CD4-positive, alpha-beta T cell treated with Interleukin-15 for 4 hours (primary cell): ENCODE measurements at regions not wholly inside any gene's neighbourhood (a gene's known extent, or its start where the extent isn't known, plus 50 kb on each side); places are given as distances from the start of the nearest gene placed in this dataset.

Experiments
- DNase-seq: peaks from one replicate; pipeline ENCODE4 v3.0.0-alpha.2; 2020; ENCODE audit warnings: low spot score

GRCh38 chr6:165229216-165229615 is 80.2 kb downstream of the C6orf118 start:
- no peak for DNase-seq

DNA sequence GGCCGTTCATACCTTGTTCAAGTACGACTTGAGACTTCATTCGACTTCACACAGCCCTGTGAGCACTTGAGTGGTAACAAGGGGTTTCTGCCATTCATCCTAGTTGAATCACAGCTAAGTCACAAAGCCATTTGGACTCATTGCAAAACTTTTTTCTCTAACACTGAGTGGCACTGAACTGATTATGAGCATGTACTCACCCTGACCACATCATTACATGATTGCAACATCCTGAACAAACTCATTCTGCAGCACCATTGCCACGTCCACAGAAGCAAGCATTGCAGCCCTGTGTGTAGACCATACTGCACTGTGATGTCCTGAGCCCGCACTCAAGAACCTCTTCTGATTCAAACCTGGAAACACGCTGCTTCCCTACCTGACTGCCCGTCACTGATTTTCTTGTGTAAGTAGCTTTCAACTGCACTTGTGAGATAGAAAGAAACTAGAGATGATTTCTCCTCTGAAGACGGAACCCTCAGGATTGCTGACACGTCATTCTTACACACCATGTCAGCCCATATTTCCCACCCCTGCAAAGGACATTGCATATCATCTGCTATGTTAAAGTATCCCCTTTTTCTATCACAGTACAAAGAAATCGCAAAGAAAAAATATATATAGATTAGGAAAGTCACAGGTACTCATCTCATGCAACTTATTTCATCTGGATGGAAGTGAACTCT is 81.6 kb downstream of the C6orf118 start:
- DNase-seq: no peak

- DNase-seq: no peak
Measured at GRCh38 chr6:165223736-165224135, 85.7 kb downstream of the C6orf118 start.

- DNase-seq: no peak
Measured at GRCh38 chr6:165223101-165223500, 86.3 kb downstream of the C6orf118 start.

DNA sequence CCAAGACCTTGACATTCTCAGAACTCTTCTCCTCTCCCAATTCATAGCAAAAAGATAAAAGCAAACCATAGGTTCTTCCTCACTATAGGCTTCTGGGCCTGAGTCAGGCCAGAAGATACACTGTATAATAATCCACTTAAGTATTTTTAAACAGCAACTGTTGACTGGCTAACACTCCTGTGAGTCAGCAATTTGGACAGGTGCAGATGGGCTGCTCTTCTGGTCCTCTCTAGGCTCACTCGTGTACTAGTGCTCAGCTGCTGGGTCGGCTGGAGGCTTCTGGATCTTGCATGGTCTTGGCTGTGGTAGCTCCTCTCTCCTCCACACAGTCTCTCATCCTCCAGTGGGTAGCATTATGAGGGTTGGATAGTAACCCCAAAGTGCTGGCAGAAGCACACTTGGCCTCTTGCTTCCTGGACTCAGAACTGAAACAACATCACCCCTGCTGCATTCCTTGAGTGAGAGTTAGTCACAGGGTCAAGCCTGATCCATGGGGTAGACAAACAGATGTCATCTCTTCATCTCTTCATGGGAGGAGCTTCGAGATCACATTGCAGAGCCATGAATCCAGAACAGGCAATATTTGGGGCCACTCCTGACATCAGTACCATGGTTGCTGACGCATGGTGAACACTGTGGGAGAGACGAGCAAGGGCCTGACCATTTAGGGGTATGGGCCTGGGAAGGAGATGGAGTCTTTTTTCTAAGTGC is 86.9 kb downstream of the C6orf118 start:
- no peak for DNase-seq

DNA sequence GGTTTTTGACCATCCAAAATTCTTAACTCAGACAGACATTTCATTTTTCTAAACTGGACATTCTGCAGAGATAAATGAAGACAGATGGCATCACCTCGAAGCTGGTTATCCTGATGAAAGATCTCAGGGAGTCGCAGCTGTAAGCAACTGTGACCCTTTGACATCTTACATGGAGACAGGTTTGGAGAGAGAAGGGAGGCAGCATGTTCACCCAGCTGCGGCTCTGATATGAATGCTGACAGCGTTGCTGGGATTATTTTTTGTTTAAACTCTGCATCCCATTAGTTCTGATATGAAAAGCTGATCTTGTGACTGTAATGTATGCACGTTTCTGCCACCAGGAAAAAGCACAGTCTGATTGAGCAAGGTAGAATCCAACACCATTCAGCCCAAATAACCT is 89.4 kb downstream of the C6orf118 start:
- no peak for DNase-seq

- no peak for DNase-seq
Measured at GRCh38 chr6:165219629-165220028, 89.8 kb downstream of the C6orf118 start.

- no peak for DNase-seq
Measured at GRCh38 chr6:165218829-165219228, 90.6 kb downstream of the C6orf118 start.

GRCh38 chr6:165206798-165207197 is 102.6 kb downstream of the C6orf118 start:
- DNase-seq: no peak

DNA sequence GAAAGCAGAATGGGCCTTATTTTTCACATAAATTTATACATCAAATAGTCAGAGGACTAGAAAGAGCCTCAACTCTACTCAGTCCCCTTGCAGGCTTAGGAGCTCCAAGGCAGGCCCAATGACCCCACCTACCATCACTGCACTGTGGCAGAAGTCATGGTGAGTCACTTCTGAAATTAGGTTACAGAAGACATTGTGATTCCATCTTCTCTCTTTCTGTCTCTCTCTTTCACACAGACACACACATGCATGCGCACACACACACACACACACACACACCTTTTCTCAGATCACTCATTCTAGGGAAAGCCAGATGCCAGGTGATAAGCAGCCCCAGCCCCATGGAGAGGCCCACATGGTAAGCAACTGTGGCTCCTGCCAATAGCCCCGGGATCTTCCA is 103.8 kb downstream of the C6orf118 start:
- DNase-seq: no peak

DNA sequence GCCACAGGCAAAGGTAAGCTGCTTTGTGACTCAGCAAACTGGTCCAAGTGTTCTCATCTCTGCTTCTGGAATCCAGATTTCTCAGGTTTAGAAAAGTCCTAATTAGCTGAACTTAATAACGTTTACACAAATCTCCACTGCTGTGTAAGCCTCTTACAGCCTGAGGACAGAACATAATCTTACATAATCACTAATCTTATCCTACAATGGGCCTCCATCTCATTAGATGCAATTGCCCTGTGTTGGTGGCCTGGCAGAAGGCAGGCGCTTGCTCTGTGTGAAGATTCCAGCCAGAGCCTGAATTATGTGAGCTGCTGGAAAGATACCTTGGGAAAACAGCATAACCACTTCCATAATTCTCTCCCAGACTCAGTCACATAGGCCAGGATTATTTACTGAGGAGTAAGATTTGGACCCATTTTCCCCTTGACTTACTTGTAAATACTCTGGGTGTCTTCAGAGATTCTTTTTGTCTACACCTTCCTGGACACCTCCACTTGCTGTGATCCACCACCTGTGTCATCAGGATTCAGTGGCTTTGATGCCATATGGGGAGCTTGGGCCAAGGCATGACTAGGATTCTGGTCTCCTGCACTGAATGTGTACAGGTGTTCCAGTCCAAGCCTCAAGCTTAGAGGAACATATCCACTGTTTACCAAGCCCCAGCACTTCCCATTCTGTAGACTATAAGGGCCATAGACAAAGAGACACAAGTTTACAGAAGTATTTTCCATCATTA is 104.4 kb downstream of the C6orf118 start:
- DNase-seq: no peak

- DNase-seq: no peak
Measured at GRCh38 chr6:165200178-165200577, 109.2 kb downstream of the C6orf118 start.

GRCh38 chr6:165191461-165191860 is 117.9 kb downstream of the C6orf118 start:
- no peak for DNase-seq

DNA sequence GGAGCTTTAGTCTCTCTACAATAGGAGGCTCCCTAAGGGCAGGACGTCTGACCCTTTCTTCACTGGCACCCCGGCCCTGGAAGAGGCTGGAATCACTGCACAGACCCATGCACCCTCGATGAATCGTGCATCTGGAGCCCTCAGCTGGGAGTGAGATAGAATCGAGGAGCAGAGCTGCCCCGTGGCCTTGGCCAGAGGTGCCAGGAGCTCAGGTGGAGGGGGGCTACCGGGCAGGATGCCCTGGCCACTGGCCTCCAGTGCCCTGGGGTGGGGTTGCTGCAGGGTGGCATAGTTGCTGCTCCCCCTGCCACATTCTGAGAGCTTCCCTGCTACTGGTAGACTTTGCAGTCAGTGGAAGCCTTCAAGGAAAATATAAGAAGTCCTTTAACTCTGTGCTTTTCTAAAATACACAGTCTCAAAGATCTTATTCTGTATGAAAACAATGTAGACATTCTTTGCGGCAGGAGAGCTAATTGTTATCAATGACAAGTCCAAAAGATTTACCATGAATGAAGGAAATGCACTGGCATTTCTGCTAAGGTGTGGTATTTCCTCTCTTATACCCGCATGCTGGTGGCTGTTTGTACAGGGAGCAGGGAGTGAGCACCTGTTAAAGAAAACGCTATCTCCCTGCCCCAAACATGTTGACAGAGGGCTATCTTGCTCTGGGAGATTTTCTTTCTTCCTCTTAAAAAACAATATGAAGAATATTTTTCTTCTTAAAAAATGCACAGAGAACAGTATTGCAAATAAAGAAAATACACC is 122.8 kb downstream of the C6orf118 start:
- no peak for DNase-seq

DNA sequence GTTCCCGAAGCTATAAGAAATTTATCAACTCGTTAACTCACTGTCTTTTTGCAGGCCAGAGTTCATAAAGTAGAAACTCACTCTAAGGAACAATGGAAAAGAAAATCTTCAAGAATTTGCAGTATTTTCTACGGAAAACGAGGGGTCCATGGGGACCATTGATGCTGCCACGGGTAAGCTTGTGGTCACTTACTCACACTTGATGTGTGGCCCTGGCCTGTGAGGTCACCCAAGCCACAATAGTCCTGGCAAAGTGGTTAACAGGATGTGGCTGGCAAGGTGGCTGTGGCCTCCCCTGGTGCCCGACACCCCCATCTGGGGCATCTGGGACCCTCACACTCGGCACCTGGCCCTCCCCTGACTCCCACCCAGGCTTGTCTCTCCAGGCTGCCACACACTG is 123.4 kb downstream of the C6orf118 start:
- DNase-seq: no peak

- no peak for DNase-seq
Measured at GRCh38 chr6:165184192-165184979, 125.0 kb downstream of the C6orf118 start.

GRCh38 chr6:165183496-165184140 is 125.8 kb downstream of the C6orf118 start:
- no peak for DNase-seq

DNA sequence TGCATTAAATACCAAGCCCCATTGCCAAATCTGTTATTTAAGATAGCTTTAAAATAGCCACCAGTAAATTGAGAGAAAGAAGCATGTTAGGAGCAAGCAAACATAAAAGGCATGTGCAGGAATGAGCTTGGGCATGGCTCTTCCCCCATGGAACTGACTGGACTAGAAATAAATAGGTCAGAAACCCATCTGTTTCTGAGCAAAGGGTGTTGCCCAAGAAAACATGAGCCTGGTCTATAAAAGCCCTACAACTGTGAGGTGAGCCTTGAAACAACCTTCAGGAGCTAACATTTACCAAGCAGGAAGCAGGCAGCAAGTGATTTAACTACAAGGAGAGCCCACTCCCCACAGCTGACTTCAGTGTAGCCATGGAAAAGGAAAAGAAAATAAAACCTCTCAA is 126.3 kb downstream of the C6orf118 start:
- DNase-seq: no peak

- DNase-seq: no peak
Measured at GRCh38 chr6:165181951-165182414, 127.4 kb downstream of the C6orf118 start.

- DNase-seq: no peak
Measured at GRCh38 chr6:165178056-165178455, 131.3 kb downstream of the C6orf118 start.

DNA sequence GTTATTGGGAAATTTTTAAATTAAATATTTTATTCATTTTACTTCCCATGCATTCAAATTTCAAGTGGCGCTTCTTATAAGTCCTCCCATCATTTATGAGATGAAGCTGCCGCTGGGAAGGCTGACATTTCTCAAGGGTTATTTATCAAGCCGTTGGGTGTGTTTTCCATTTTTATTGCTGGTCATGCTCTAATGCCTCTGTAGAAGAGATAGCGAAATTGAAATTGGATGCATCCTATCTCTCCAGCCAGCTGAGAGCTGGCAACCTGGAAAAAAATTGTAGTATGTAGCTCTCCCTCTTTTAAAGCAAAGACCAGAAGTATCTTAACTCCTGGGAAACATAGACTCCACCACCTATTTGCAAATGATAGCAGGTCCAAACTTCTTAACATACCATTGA is 135.9 kb downstream of the C6orf118 start:
- no peak for DNase-seq
